HL-60 (cell line): ENCODE measurements at regions not wholly inside any gene's neighbourhood (a gene's known extent, or its start where the extent isn't known, plus 50 kb on each side); places are given as distances from the start of the nearest gene placed in this dataset.

Experiments
- DNase-seq, 2 experiments: peaks; one replicate each; pipeline ENCODE4 v3.0.0-alpha.2; 2010 to 2020; ENCODE audit warnings: low read depth in 1 of 2, low spot score in 1 of 2
- H3K27ac ChIP-seq: fragments of 250-450 bp; sonication (Bioruptor Pico); replicated peaks from 2 replicates; pipeline ENCODE4 v1.5.1; 2020; ENCODE audit warnings: mild to moderate bottlenecking, moderate library complexity
- H3K27me3 ChIP-seq: fragments of 250-450 bp; sonication (Bioruptor Pico); 2 replicates; pipeline ENCODE4 v1.5.1; 2021; ENCODE audit warnings: mild to moderate bottlenecking, moderate library complexity; ENCODE audit not compliant: insufficient read depth, poor library complexity, severe bottlenecking
- H3K4me3 ChIP-seq: replicated peaks from 2 replicates; pipeline ENCODE4 v1.5.1; 2011; ENCODE audit warnings: mild to moderate bottlenecking, control low read depth, low read length; ENCODE audit not compliant: insufficient read depth
- CTCF ChIP-seq: IDR thresholded peaks from one replicate; pipeline ENCODE4 v1.5.1; 2011; ENCODE audit warnings: low read length, control low read depth, inconsistent platforms; ENCODE audit not compliant: insufficient read depth
- GABPA ChIP-seq: IDR thresholded peaks from 2 replicates; pipeline ENCODE4 v1.6.1; 2012; ENCODE audit warnings: low read depth
- POLR2AphosphoS5 ChIP-seq: IDR thresholded peaks from 2 replicates; pipeline ENCODE4 v1.6.1; 2012; ENCODE audit warnings: low read depth
- REST ChIP-seq: IDR thresholded peaks from 2 replicates; pipeline ENCODE4 v1.6.1; 2012; ENCODE audit warnings: low read depth; ENCODE audit not compliant: insufficient replicate concordance
- SPI1 ChIP-seq: IDR thresholded peaks from 2 replicates; pipeline ENCODE4 v1.6.1; 2012; ENCODE audit warnings: low read depth, mild to moderate bottlenecking, borderline replicate concordance

- TF ChIP-seq SPI1 (no peak), GABPA (no peak), REST (no peak), POLR2AphosphoS5 (no peak), CTCF (no peak)
- DNase-seq, result no peak
- Histone ChIP-seq H3K27ac (no peak overlapping the region), H3K4me3 (no peak overlapping the region), H3K27me3 (peaks cover 37% of the 10 kb centered on the region)
Observed at GRCh38 chr12:94870511-94870910, 133.0 kb downstream of the NDUFA12 start.

- Histone ChIP-seq H3K27ac (no peak overlapping the region), H3K4me3 (no peak overlapping the region), H3K27me3 (peaks cover 19% of the 10 kb centered on the region)
- no peak for TF ChIP-seq GABPA
- no peak for TF ChIP-seq POLR2AphosphoS5
- no peak for TF ChIP-seq REST
- no peak for TF ChIP-seq CTCF
- no peak for TF ChIP-seq SPI1
- DNase-seq, result no peak
Observed at GRCh38 chr12:94868161-94868560, 135.3 kb downstream of the NDUFA12 start.

GRCh38 chr12:94867066-94867855 is 136.2 kb downstream of the NDUFA12 start:
- TF ChIP-seq REST (no peak), POLR2AphosphoS5 (no peak), CTCF (no peak), GABPA (no peak)
- Histone ChIP-seq H3K27me3 (peaks cover 13% of the 10 kb centered on the region), H3K4me3 (no peak overlapping the region), H3K27ac (no peak overlapping the region)
- no peak for DNase-seq
